ENCODE measurements at regions not wholly inside any gene's neighbourhood (a gene's known extent, or its start where the extent isn't known, plus 50 kb on each side); places are given as distances from the start of the nearest gene placed in this dataset.
"Not testable (repeated sequence)": the region's sequence is repeated elsewhere in the genome, so short reads cannot be mapped to it uniquely, and the experiment has no call there.

DNA sequence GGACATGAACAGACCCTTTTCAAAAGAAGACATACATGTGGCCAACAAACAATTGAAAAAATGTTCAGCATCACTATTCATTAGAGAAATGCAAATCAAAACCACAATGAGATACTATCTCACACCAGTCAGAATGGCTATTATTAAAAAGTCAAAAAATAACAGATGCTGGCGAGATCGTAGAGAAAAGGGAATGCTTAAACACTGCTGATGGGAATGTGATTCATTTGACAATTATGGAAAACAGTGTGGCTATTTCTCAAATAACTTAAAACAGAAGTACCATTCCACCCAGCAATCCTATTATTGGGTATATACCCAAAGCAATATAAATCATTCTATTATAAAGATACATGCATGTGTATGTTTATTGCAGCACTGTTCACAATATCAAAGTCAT, 281.8 kb upstream of the CDH5 start:
- DNase-seq, result not testable (repeated sequence)

DNA sequence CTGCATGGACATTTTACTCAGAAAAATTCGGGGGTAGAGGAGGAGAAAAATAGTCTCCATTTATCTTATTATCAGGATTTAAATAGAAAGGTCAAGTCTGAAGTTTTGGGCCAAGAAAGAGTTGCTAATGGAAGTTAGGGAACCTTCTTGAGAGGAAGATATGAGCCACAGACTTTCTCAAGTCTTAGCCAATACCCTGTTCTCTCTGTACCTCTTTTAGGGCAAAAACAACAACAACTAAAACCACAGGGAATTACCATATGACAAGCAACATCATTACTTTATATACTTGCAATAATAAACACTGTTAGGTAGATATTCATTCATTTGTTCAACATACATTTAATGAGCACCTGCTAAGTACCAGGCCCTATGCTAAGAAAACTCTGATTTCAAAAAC, 282.2 kb upstream of the CDH5 start:
- no peak for DNase-seq

DNA sequence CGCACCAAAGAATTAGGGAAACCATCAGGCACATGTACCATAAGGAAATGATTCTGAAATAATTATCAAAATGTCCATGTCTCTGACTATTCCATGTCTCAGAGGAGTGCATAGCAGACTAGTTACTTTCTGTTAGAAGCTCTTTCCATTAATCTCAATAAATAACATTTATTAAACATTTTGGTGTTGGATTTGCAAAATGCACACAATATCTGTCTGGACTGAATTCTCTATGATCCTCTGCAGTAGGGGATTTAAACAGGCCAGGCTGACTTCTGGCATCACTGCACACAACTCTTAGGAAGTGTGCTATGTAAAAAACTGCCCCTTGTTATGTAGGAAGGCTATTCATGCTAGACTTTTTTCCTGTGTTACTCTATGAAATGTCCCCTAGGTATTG, 283.3 kb upstream of the CDH5 start:
- no peak for DNase-seq

DNA sequence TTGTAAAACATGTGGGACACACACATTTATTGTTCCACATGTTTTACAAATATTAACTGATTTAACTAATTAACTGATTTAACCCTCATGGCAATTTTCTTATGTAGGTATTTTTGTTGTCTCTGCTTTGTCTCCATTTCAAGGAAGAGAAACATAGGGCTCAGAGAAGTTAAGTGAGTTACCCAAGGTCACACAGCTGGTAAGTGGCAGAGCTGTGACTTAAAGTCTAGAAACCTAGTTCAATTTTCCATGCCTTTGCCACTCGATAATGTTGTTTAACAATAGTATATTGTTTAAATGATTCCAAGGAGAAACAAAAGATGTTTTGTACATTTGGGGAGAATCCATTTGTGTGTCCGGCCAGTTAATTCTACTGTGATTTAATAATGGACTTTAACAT, 284.1 kb upstream of the CDH5 start:
- DNase-seq, result no peak

DNA sequence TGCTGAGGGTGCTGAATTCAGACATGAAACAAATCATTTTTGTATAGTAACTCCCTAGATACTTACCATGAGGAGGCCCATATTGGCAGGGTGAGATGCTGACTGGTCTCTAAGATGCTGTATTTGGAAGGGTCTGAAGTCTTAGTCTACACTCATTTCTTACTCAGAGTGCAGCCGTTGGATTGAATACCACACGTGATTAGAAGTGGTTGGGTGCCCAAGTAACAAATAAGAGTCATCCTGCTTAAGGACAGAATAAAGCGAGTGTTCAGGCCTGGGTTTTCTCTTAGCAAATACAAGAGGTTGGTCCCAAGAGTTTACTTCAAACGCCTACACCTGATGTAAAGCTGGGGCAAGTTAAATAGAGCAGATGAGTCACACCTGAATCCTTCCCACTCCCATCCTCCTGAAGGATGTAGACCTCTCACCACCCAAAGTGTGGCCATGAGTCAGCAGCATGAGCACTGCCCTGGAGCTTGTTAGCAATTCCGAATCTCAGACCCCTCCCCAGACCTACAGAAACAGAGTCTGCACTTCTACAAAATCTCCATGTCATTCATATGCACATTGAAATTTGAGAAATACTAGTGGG, 284.6 kb upstream of the CDH5 start:
- no peak for DNase-seq

DNA sequence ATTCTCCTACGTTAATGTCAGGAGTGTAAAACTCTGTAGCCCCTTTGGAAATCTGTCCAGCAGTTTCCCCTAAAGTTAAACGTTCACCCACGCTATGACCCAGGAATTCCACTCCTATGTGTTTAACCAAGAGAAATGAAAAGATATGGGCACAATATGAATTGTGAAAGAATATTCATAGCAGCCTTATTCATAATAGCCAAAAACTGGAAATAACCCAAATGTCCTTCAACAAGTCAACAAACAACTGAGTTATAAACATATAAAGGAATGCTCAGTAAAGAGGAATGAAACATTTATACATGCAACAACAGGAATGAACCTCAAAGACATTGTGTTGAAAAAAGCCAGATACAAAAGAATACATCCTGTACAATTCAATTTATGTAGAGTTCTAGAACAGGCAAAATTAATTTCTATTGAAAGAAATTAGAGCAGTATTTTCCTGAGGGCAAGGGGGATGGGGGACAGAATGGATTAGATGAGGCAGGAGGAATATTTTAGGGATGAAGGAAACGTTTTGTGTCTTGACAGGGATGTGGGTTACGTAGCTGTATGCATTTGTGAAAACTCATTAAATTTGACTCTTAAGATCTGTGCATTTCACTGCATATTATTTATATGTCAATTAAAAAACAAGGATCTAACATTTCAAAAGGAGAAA, 286.7 kb upstream of the CDH5 start:
- no peak for DNase-seq

DNA sequence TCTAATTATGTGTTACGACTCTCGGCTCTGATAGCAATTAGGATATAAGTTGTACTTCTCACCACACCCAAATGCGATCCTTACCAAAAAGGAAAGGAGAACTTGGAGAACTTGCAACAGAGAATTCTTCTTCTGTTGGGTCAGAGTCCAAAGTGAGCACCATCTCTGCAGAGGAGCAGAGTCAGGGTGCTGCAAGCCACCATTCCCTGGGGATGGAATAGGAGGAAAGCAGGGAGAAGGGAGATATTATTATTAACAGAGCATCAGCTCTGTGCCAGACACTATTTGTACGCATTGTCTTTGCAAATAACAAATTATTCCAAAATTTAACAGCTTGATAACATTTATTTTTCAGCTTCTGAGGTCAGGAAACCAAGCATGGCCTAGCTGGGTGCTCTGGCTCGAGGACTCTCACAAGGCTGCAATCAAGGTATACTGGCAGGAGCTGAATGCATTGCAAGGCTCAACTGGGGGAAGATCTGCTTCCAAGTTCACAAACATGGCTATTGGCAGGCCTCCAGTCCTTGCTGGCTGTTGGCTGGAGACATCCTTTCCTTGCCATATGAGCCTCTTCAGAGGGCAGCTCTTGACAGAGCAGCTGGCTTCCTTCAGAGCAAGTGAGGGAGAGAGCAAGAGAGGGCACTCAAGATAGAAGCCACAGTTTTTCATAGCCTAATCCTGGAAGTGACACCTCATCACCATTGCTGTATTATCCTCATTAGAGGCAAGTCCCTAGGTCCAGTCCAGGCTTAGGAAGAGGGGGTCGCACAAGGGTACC, 296.2 kb upstream of the CDH5 start:
- no peak for DNase-seq

DNA sequence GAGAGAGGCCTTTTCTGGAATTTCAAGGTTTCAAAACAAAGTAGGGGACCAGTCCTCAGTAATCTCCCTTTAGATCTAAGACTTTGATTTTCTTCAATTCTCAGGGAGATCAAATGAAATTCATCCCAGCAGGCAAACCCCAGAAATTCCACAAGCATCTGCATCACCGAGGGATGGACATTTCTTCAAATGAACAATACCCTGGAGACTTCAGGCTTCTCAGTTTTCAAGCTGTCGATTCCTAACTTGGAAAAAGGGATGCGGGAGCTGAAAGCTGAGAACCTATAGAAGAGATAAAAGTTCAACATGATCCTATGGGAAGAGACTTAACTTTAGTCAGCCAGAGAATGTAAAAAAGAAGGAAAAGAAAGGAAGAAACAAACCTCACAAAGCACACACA, 296.9 kb upstream of the CDH5 start:
- no peak for DNase-seq

DNA sequence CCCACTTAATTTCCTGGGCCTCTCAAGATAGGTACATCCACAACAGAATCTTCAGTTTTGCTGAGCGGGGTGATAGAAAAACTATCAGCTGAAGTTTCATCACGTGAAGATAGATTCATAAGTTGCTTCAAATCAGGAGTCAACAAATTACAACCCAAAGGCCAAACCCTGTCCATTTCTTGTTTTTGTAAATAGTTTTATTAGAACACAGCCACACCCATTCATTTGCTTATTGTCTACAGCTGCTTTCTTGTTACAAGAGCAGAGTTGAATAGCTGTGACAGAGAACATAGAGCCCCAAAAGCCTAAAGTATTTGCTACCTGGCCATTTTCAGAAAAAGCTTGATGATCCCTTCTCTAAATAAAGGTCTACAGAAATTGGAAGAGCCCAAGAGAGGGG, 300.1 kb upstream of the CDH5 start:
- DNase-seq, result no peak

DNA sequence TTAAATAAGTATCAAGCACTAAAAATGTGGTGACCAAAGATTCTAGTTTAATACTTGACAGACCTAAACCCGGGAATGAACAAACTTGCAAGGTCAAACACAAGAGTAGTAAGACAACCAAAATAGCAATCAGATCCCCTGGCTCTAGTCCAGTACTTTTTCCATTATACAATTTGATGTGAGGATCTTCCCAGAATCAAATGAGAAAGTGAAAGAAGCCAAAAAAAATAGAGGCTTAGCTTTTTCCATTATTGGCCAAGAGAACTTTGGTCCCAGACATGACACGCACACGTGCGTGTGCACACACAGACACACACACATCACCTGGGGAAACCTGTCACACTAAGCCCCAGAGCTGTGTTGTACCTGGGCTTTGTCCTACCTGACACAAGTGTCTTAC, 300.6 kb upstream of the CDH5 start:
- peak; percentile 11 for DNase-seq

DNA sequence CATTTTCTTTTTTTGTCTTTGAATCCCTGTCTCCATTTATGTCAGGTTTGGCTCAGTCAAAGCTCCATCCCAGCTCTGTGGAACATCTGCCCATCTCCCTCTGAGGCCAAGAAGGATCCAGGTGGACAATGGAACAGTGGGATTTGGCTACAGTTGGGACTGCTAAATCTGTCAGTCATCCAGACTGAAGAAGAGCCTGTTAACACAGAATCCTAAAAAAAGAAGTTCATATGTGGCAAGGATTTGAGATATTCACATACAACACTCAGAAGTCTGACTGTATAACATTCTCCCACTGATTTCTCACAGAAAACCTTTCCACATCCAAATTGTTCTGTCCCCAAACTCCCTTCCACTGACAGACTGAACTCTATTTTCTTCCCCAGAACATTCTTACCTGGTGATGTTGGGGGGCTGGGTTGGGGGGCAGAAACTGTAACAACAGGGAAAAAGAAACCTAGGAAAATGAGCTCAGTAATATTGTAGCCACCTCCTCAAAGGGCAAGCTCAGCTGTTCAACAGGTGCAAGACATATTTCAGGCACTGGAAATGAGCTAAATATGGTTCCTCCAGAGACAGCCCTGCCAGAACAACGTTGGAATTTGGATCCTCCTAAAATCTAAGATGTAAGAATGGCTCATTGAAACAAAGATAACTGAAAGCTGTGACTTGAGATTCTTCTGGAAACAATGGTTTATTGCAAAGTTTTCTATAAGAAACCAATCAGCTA, 301.5 kb upstream of the CDH5 start:
- no peak for DNase-seq

DNA sequence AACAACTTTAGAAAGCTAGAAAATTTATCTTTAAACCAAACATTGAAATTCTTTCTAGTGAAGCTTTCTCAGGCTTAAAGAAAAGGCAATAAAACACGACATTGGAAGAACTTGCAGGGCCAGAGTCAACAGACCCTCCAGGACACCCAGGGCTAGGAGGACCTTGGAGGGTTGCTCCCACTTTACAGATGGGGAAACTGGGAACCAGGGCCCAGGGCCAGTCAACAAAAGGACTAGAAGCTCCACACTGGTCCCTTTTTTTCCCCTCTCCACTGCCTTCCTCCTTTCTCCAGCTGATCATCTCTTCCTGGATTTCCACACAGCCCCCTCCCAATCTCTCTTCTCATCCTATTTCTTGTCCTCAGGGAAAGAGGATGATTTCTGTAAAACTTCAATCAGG, 307.7 kb upstream of the CDH5 start:
- no peak for DNase-seq

DNA sequence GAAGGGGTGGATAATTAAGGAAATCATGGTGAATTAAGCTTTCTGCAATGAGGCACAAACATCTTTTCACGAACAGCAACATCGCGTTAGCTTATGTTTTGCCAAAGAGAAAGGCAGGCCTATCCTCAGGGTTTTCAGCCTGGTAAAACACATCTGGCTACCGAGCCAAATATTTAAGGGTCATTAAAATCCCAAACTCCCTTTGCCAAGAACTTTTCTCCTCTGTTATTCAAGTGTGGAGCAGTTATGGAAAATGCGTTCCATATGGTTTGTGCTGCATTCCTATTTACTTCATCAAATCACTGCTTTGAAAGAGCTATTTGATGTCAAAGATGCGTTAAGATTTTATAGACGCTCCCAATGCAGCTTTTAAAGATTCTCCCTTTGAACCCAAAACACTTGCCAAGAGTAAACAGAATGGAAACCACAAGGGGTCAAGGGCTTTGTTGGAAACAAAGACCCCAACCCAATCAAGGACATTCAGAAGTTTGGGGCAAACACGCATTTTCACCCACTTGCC, 308.3 kb upstream of the CDH5 start:
- DNase-seq, result no peak

DNA sequence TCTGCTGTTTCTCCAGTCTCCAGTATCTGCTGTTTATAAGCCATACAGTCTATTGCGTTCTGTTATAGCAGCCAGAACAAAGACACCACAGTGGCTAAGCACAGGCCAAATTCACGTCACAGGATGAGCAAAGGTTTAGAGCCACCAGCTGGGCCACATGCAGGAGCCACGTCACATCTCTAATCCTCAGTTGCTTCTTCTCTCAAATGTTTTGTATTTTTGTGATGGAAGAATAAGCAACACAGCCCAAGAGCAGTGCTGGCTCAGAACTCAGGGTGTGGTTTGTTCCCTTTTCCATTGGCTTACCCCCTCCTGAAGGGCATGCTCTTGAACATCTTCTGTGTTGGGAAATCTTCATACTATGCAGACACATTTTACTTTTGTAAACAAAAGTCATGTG, 309.4 kb upstream of the CDH5 start:
- DNase-seq, result no peak

DNA sequence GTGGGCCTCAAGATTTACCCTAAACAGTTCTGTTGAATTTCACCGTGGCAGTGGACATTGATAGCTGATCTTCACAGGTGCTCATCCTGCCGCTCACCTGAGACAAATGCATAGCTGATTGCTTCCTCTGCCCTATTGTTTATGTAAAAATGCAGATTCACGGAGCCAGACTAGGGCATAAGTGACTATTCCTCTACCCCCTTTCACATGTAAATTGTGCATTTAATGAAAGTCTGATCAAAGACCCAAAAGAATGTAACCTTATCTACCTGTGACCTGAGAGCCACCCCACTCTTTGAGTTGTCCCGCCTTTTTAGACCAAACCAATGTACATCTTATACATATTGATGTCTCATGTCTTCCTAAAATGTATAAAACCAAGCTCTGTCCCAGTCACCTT, 312.4 kb upstream of the CDH5 start:
- no peak for DNase-seq

DNA sequence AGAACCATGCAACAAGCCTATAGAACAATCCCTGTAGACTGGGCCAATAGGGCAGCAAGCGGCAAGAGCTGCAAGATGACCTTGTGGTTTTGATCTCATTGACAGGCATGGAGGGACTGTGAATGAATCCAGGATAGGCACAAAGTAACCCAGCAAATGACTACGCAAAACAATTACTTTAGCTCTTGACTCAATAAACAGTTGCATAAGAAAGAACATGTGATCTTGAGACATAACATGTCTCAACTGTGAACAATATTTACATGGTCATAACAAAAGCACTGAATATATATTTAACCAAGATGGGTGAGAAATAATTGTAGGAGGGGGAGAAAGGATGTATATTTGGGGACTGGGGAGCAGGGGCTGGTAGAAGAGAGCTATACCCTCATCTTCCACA, 313.7 kb upstream of the CDH5 start:
- no peak for DNase-seq

DNA sequence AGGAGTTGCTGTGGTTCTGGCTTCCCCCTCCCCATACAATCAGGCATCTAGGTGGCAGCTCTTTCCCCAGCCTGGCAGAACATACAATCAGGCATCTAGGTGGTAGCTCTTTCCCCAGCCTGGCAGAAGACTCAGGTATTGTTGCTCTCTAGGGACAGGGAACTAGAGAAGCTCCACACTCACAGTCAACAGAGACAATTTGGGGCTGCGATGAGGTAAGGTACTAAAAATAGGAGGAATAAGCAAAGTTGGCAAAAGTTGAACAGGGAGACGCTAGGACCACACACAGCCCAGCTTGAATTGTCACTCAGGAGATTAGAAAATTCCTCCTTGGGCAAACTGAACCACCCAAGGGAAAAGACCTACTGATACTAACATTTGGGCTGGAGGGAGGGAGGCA, 315.5 kb upstream of the CDH5 start:
- DNase-seq, result no peak

DNA sequence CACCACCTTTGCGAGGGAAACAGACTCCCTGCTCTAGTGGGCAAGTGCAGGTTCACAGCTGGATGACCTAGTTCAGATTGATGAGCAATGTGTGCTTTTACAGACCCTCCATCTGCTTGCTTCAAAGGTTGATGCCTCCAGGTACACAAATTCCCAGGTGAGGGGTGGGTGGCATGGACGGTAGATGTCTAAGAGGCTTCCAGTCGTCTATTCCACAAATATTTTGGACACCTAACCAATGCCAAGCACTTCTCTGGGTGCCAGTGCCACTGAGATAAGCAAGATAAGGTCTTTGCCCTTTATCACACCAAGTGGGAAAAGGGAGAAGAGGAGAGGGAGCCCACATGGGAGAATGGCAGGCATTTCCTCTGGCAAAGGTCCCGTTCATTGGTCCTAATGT, 316.6 kb upstream of the CDH5 start:
- DNase-seq, result no peak

DNA sequence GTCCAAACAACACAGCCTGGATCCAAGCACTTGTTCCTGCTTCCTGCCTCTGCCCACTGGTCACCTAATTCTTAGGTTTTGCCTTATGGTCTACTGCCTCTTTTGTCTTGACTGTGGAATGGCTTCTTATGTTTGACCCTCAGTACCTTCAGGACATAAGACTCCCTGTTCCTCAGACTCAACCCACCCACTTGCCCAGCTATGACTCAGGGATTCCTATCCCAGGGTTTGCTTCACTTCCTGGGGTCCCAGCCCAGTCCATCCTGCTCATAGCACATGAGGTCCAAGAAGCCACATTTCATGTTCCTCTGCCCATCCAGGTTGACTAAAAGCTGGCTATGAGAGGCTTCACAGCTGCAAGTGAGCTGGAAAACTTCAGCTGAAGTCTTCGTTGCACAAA, 320.9 kb upstream of the CDH5 start:
- no peak for DNase-seq

DNA sequence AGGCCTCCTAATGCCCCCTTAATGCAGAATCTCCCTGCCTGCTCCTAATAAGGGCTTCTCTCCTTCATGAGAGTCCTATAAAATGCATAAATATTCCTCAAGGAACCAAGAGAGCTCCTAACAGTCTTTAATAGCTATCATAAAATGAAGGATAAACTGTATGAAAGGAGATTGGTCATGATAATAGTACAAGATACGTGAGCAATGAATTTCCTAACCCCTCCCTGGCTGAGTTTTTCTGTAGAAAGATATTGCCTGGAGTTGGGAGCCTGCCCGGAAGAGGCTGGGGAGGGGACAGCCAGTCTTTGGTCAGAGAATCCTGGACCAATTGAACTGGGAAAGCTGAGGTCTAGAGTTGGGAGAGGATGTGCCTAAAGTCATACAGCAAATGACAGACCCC, 321.9 kb upstream of the CDH5 start:
- no peak for DNase-seq

DNA sequence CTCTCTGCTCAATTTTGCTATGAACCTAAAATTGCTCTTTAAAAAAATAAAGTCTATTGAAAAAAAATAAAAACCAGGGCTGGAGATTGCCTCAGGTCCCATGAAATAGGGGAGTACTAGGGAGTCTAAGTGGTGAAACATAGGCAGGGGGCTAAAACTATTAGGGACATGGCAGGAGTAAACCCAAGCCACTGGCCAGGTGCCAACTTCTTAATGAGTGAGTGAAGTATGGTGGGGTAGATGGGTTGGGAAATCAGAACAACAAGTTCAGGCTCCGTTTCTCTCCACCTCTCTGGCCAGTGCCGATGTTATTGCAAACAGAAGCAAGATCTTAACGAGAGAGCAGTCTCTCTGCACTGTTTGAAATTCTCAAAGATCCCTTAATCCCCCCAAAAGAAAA, 322.4 kb upstream of the CDH5 start:
- no peak for DNase-seq

DNA sequence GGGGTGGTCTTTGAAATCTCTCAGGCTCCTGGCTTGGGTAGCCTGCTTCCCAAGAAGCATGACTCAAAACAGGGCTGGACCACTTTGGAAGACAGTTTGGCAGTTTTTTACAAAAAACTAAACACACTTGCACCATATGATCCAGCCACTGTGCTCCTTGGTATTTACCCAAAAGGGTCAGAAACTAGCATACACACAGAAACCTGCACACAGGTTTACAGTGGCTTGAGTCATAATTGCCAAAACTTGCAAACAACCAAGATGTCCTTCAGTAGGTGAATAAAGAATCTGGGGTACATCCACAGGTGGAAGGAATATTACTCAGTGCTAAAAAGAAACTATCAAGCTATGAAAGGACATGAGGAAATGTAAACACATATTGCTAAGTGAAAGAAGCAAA, 323.2 kb upstream of the CDH5 start:
- DNase-seq, result no peak

DNA sequence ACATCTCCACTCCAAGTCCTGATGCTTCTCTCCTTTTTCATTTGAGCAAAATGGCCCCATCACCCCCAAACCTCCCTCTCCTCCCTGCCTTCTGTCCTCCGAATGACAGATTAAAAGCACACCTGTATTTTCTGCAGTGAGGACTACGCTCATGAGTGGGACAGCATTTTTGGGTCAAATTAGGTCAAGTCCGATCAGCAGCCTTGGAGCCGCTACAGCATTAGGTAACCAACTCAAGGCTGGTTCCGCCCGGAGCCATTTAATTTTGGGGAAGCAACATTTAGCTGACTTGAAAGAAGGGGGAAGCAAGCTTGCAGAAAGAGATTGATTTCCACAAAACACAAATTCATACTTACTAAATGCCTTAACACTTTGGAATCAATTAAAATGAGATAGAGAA, 324.1 kb upstream of the CDH5 start:
- DNase-seq, result no peak

DNA sequence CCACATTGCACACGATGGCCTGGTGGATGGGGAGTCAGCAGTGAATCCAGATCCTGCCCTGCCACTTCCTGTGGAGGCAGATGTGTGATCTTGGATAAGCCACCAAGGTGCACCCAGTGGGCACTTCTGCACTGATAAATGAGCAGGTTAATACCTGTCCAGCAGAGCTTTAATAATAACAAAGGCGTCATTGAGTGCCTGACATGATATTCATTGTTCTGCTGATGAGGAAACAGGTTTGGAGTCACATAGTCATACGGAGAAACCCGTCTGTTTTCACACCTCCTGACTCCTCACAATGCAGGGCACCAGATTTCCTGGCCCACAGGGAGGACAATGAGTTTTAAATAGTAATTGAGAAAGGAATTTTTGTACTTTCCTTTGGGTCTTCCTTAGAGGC, 324.6 kb upstream of the CDH5 start:
- DNase-seq, result no peak

All from OCI-M1 (cell line).